OCI-LY1 (cell line): ENCODE measurements at regions not wholly inside any gene's neighbourhood (a gene's known extent, or its start where the extent isn't known, plus 50 kb on each side); places are given as distances from the start of the nearest gene placed in this dataset.

ENCODE experiments used
- CTCF ChIP-seq: fragments of 200-600 bp; sonication (generic), shearing (Covaris generic); IDR thresholded peaks from 2 replicates; pipeline ENCODE4 v1.5.1; 2017; ENCODE audit warnings: mild to moderate bottlenecking, antibody characterized with exemption, low read length, moderate library complexity, mixed read lengths
- EZH2 ChIP-seq: fragments of 200-600 bp; sonication (generic), shearing (Covaris generic); IDR thresholded peaks from 2 replicates; pipeline ENCODE4 v1.8.0; 2017; ENCODE audit warnings: borderline replicate concordance, mixed run types, mild to moderate bottlenecking, antibody characterized with exemption, low read length, moderate library complexity, mixed read lengths

- TF ChIP-seq CTCF (no peak), EZH2 (no peak)
Observed at GRCh38 chr12:111150921-111151840, 217.7 kb downstream of the PHETA1 start.
